GM12878 (cell line): ENCODE measurements at regions not wholly inside any gene's neighbourhood (a gene's known extent, or its start where the extent isn't known, plus 50 kb on each side); places are given as distances from the start of the nearest gene placed in this dataset.

Experiments used
- BHLHE40 ChIP-seq, 2 experiments: fragments of 450-650 bp in 1 of 2; IDR thresholded peaks; 2 replicates each; pipeline ENCODE4 v1.6.1; 2011 to 2017; ENCODE audit warnings: low read depth in 2 of 2, borderline replicate concordance in 1 of 2, improper control_type of control experiment in 1 of 2, low read length in 1 of 2, mild to moderate bottlenecking in 1 of 2
- CBX5 ChIP-seq: sonication (generic); IDR thresholded peaks from 2 replicates; pipeline ENCODE4 v1.6.1; 2016; ENCODE audit warnings: low read depth, moderate library complexity, mild to moderate bottlenecking, inconsistent platforms
- CUX1 ChIP-seq: IDR thresholded peaks from 2 replicates; pipeline ENCODE4 v1.6.1; 2012; ENCODE audit warnings: improper control_type of control experiment, low read depth, low read length; ENCODE audit not compliant: insufficient replicate concordance
- E4F1 ChIP-seq: fragments of 450-650 bp; IDR thresholded peaks from 2 replicates; pipeline ENCODE4 v1.6.1; 2018; ENCODE audit warnings: borderline replicate concordance, mild to moderate bottlenecking; ENCODE audit not compliant: partially characterized antibody
- ETV6 ChIP-seq, 2 experiments: fragments of 450-650 bp in 1 of 2; IDR thresholded peaks in 1 of 2; conservative IDR thresholded peaks in 1 of 2; 2 replicates each; pipeline ENCODE4 v1.6.1; 2014; ENCODE audit warnings: antibody characterized with exemption in 1 of 2, borderline replicate concordance in 1 of 2, low read depth in 1 of 2, mild to moderate bottlenecking in 1 of 2, moderate library complexity in 1 of 2
- FOXM1 ChIP-seq: IDR thresholded peaks from 2 replicates; pipeline ENCODE4 v1.6.1; 2012; ENCODE audit warnings: low read depth, mild to moderate bottlenecking, inconsistent platforms, low read length, moderate library complexity
- IRF4 ChIP-seq: IDR thresholded peaks from 2 replicates; pipeline ENCODE4 v1.6.1; 2011; ENCODE audit warnings: low read depth, low read length
- JUND ChIP-seq: IDR thresholded peaks from 2 replicates; pipeline ENCODE4 v1.6.1; 2012; ENCODE audit warnings: low read depth, mild to moderate bottlenecking, low read length, improper control_type of control experiment, moderate library complexity
- MEF2A ChIP-seq: IDR thresholded peaks from 2 replicates; pipeline ENCODE4 v1.6.1; 2011; ENCODE audit warnings: low read depth, mild to moderate bottlenecking, low read length, moderate library complexity; ENCODE audit not compliant: insufficient read depth
- MYB ChIP-seq: fragments of 150-350 bp; IDR thresholded peaks from 2 replicates; pipeline ENCODE4 v1.6.1; 2014; ENCODE audit warnings: mild to moderate bottlenecking, low read depth, low read length, borderline replicate concordance
- NFIC ChIP-seq: IDR thresholded peaks from 2 replicates; pipeline ENCODE4 v1.6.1; 2012; ENCODE audit warnings: low read depth, mild to moderate bottlenecking, inconsistent platforms, low read length, moderate library complexity
- PAX5 ChIP-seq: IDR thresholded peaks from 2 replicates; pipeline ENCODE4 v1.6.1; 2011; ENCODE audit warnings: low read depth, low read length, borderline replicate concordance
- RB1 ChIP-seq: fragments of 450-650 bp; formaldehyde crosslinking; IDR thresholded peaks from 2 replicates; pipeline ENCODE4 v1.6.1; 2017; ENCODE audit warnings: mild to moderate bottlenecking, borderline replicate concordance
- RELB ChIP-seq: fragments of 450-650 bp; IDR thresholded peaks from 2 replicates; pipeline ENCODE4 v1.6.1; 2017; ENCODE audit warnings: low read depth, mild to moderate bottlenecking, moderate library complexity
- RUNX3 ChIP-seq: IDR thresholded peaks from 2 replicates; pipeline ENCODE4 v1.6.1; 2012; ENCODE audit warnings: low read length, inconsistent platforms
- TF ChIP-seq, protein P1 (sequence below), 3 experiments: IDR thresholded peaks in 2 of 3; conservative IDR thresholded peaks in 1 of 3; 2 replicates each; pipeline ENCODE4 v1.5.1; 2011; ENCODE audit warnings: low read depth in 3 of 3, low read length in 3 of 3, mild to moderate bottlenecking in 3 of 3, control low read depth in 2 of 3, moderate library complexity in 2 of 3, inconsistent platforms in 1 of 3, mixed read lengths in 1 of 3; ENCODE audit not compliant: control insufficient read depth in 2 of 3, insufficient read depth in 1 of 3; ENCODE audit errors: extremely low read depth in 1 of 3
- TF ChIP-seq, protein P2 (sequence below): fragments of 450-650 bp; IDR thresholded peaks from 2 replicates; pipeline ENCODE4 v1.6.1; 2014; ENCODE audit warnings: mild to moderate bottlenecking

GRCh38 chr1:113226148-113226547 lies 153.2 kb downstream of the LRIG2 start (continued):
- TF ChIP-seq, protein P1, sequence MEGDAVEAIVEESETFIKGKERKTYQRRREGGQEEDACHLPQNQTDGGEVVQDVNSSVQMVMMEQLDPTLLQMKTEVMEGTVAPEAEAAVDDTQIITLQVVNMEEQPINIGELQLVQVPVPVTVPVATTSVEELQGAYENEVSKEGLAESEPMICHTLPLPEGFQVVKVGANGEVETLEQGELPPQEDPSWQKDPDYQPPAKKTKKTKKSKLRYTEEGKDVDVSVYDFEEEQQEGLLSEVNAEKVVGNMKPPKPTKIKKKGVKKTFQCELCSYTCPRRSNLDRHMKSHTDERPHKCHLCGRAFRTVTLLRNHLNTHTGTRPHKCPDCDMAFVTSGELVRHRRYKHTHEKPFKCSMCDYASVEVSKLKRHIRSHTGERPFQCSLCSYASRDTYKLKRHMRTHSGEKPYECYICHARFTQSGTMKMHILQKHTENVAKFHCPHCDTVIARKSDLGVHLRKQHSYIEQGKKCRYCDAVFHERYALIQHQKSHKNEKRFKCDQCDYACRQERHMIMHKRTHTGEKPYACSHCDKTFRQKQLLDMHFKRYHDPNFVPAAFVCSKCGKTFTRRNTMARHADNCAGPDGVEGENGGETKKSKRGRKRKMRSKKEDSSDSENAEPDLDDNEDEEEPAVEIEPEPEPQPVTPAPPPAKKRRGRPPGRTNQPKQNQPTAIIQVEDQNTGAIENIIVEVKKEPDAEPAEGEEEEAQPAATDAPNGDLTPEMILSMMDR (IDR thresholded peaks at IDR 0.05 in 2 of 3, conservative IDR thresholded peaks at IDR 0.05 in 1 of 3; ENCODE audit: control insufficient read depth in 2 of 3, extremely low read depth in 1 of 3, insufficient read depth in 1 of 3, low read depth in 3 of 3, low read length in 3 of 3) = no peak
- TF ChIP-seq ETV6 (conservative IDR thresholded peaks at IDR 0.05 in 1 of 2, IDR thresholded peaks at IDR 0.05 in 1 of 2; ENCODE audit: borderline replicate concordance in 1 of 2, low read depth in 1 of 2) (no peak), JUND (0 out of 2 replicates have a peak, but pooled peaks have one; percentile 30), FOXM1 (peak; percentile 48; the same call in 1 of the 2 replicates), RUNX3 (peak; percentile 90), PAX5 (0 out of 2 replicates have a peak, but pooled peaks have one; percentile 10), CUX1 (no peak), BHLHE40 (IDR thresholded peaks at IDR 0.05; ENCODE audit: borderline replicate concordance in 1 of 2, low read depth in 2 of 2, low read length in 1 of 2) (0 out of 4 replicates have a peak, but pooled peaks of 1 of the 2 experiments have one; percentile 12), IRF4 (0 out of 2 replicates have a peak, but pooled peaks have one; percentile 36), NFIC (peak; percentile 69), RELB (peak; percentile 48; the same call in 1 of the 2 replicates), CBX5 (no peak), E4F1 (no peak), MEF2A (no peak), MYB (no peak), RB1 (no peak)
- TF ChIP-seq, protein P2, sequence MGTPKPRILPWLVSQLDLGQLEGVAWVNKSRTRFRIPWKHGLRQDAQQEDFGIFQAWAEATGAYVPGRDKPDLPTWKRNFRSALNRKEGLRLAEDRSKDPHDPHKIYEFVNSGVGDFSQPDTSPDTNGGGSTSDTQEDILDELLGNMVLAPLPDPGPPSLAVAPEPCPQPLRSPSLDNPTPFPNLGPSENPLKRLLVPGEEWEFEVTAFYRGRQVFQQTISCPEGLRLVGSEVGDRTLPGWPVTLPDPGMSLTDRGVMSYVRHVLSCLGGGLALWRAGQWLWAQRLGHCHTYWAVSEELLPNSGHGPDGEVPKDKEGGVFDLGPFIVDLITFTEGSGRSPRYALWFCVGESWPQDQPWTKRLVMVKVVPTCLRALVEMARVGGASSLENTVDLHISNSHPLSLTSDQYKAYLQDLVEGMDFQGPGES = no peak
